Spleen (tissue), 7 donors: ENCODE measurements at regions not wholly inside any gene's neighbourhood (a gene's known extent, or its start where the extent isn't known, plus 50 kb on each side); places are given as distances from the start of the nearest gene placed in this dataset.

Experiments used
- CTCF ChIP-seq, 11 experiments: fragments of 200-600 bp in 7 of 11; fragments of 450-650 bp in 4 of 11; sonication (generic) in 4 of 11; IDR thresholded peaks in 8 of 11; conservative IDR thresholded peaks in 3 of 11; 1 replicate in 7 of 11; 2 replicates in 4 of 11; pipeline versions ENCODE4 v1.4.0 to v1.8.0; 2016 to 2021; ENCODE audit warnings: antibody characterized with exemption in 11 of 11, inconsistent platforms in 4 of 11, mild to moderate bottlenecking in 1 of 11
- POLR2AphosphoS5 ChIP-seq, 3 donors: sonication (generic); formaldehyde crosslinking; IDR thresholded peaks; one replicate each; pipeline ENCODE4 v1.5.1; 2017; ENCODE audit warnings: antibody characterized with exemption in 3 of 3
- donor health status: DM: no; HTN: no; CAD: no; lungs with moderate emphysema.
- donor health status: DM: no; HTN: no; CAD: no.
- donor health status: DM: no; HTN: no; CAD: no.

- TF ChIP-seq CTCF (IDR thresholded peaks at IDR 0.05 in 8 of 11, conservative IDR thresholded peaks at IDR 0.05 in 3 of 11) (no peak), POLR2AphosphoS5 (IDR thresholded peaks at IDR 0.05) (no peak)
These were observed 545.8 kb upstream of the AUTS2 start for GRCh38 chr7:69052447-69052846.
